ENCODE measurements at regions not wholly inside any gene's neighbourhood (a gene's known extent, or its start where the extent isn't known, plus 50 kb on each side); places are given as distances from the start of the nearest gene placed in this dataset.
A peak's percentile ranks its signal among the peaks of the same experiment; 100 is the strongest.

- DNase-seq, result no peak
Observed at GRCh38 chr3:181860235-181860634, 148.5 kb downstream of the SOX2 start.

- DNase-seq, result no peak
Observed at GRCh38 chr3:181862502-181862901, 150.8 kb downstream of the SOX2 start.

GRCh38 chr3:181868576-181869082 is 156.9 kb downstream of the SOX2 start:
- DNase-seq, result no peak

GRCh38 chr3:181872887-181873286 is 161.2 kb downstream of the SOX2 start:
- DNase-seq, result no peak

- DNase-seq, result peak; percentile 64
Observed at GRCh38 chr3:181879926-181880325, 168.2 kb downstream of the SOX2 start.

- peak; percentile 99 for DNase-seq
Observed at GRCh38 chr3:181880331-181880730, 168.6 kb downstream of the SOX2 start.

- no peak for DNase-seq
Observed at GRCh38 chr3:181881749-181882148, 170.0 kb downstream of the SOX2 start.

- no peak for DNase-seq
Observed at GRCh38 chr3:181885868-181886630, 174.3 kb downstream of the SOX2 start.

GRCh38 chr3:181886676-181887075 is 175.0 kb downstream of the SOX2 start:
- no peak for DNase-seq

- no peak for DNase-seq
Observed at GRCh38 chr3:181887685-181888084, 176.0 kb downstream of the SOX2 start.

- DNase-seq, result no peak
Observed at GRCh38 chr3:181888234-181888633, 176.5 kb downstream of the SOX2 start.

- no peak for DNase-seq
Observed at GRCh38 chr3:181892848-181893247, 181.1 kb downstream of the SOX2 start.

- DNase-seq, result no peak
Observed at GRCh38 chr3:181896605-181897004, 184.9 kb downstream of the SOX2 start.

GRCh38 chr3:181899702-181900101 is 188.0 kb downstream of the SOX2 start:
- no peak for DNase-seq

GRCh38 chr3:181901626-181902025 is 189.9 kb downstream of the SOX2 start:
- no peak for DNase-seq

- DNase-seq, result no peak
Observed at GRCh38 chr3:181906338-181906737, 194.6 kb downstream of the SOX2 start.

GRCh38 chr3:181909241-181909640 is 197.5 kb downstream of the SOX2 start:
- no peak for DNase-seq

- DNase-seq, result no peak
Observed at GRCh38 chr3:181912384-181912783, 200.7 kb downstream of the SOX2 start.

GRCh38 chr3:181913254-181913653 is 201.5 kb downstream of the SOX2 start:
- DNase-seq, result peak; percentile 39

- DNase-seq, result no peak
Observed at GRCh38 chr3:181915551-181915950, 203.8 kb downstream of the SOX2 start.

- DNase-seq, result no peak
Observed at GRCh38 chr3:181916013-181916412, 204.3 kb downstream of the SOX2 start.

- DNase-seq, result no peak
Observed at GRCh38 chr3:181917027-181917426, 205.3 kb downstream of the SOX2 start.

GRCh38 chr3:181919375-181919774 is 207.7 kb downstream of the SOX2 start:
- DNase-seq, result no peak

- DNase-seq, result no peak
Observed at GRCh38 chr3:181920409-181920808, 208.7 kb downstream of the SOX2 start.

GRCh38 chr3:181921220-181921619 is 209.5 kb downstream of the SOX2 start:
- DNase-seq, result no peak

Measured in NCI-H1105 treated with DMSO at 0.1 percent for 48 hours (cell line).